Trophoblast cell (in vitro differentiated cells and primary cell): ENCODE measurements at regions not wholly inside any gene's neighbourhood (a gene's known extent, or its start where the extent isn't known, plus 50 kb on each side); places are given as distances from the start of the nearest gene placed in this dataset.

Experiments used
- DNase-seq, 2 donors: peaks; one replicate each; pipeline ENCODE4 v3.0.0-alpha.2; 2016
- H2AFZ ChIP-seq: 2 replicates; pipeline ENCODE4 v1.6.1; 2013; ENCODE audit warnings: low read length, moderate library complexity, mild to moderate bottlenecking; ENCODE audit not compliant: insufficient read depth, poor library complexity
- H2AK5ac ChIP-seq: 2 replicates; pipeline ENCODE4 v1.6.1; 2013; ENCODE audit warnings: mild to moderate bottlenecking, low read length
- H2BK120ac ChIP-seq: 2 replicates; pipeline ENCODE4 v1.6.1; 2013; ENCODE audit warnings: low read length, mild to moderate bottlenecking, moderate library complexity; ENCODE audit not compliant: insufficient read depth, poor library complexity
- H2BK12ac ChIP-seq: 2 replicates; pipeline ENCODE4 v1.6.1; 2013; ENCODE audit warnings: mild to moderate bottlenecking, low read length, moderate library complexity
- H2BK5ac ChIP-seq: 2 replicates; pipeline ENCODE4 v1.6.1; 2013; ENCODE audit warnings: low read length, low read depth, moderate library complexity, mild to moderate bottlenecking; ENCODE audit not compliant: poor library complexity
- H3K14ac ChIP-seq: 2 replicates; pipeline ENCODE4 v1.6.1; 2013; ENCODE audit warnings: mild to moderate bottlenecking, low read length
- H3K18ac ChIP-seq: 2 replicates; pipeline ENCODE4 v1.6.1; 2013; ENCODE audit warnings: mild to moderate bottlenecking, low read length
- H3K23ac ChIP-seq: 2 replicates; pipeline ENCODE4 v1.6.1; 2013; ENCODE audit warnings: low read length
- H3K27ac ChIP-seq: 2 replicates; pipeline ENCODE4 v1.5.1; 2013; ENCODE audit warnings: low read depth, mild to moderate bottlenecking, inconsistent platforms, low read length, moderate library complexity
- H3K27me3 ChIP-seq: 2 replicates; pipeline ENCODE4 v1.6.1; 2013; ENCODE audit warnings: inconsistent platforms, mild to moderate bottlenecking, low read length, moderate library complexity; ENCODE audit not compliant: insufficient read depth
- H3K36me3 ChIP-seq, 2 experiments: 1 replicate in 1 of 2; 2 replicates in 1 of 2; pipeline ENCODE4 v1.6.1; 2013; ENCODE audit warnings: low read length in 2 of 2, mild to moderate bottlenecking in 2 of 2, moderate library complexity in 1 of 2; ENCODE audit not compliant: insufficient read depth in 2 of 2, control insufficient read depth in 1 of 2
- H3K4ac ChIP-seq: 2 replicates; pipeline ENCODE4 v1.6.1; 2013; ENCODE audit warnings: low read depth, mild to moderate bottlenecking, low read length, moderate library complexity
- H3K4me1 ChIP-seq, 2 experiments: 1 replicate in 1 of 2; 2 replicates in 1 of 2; pipeline ENCODE4 v1.6.1; 2013; ENCODE audit warnings: low read length in 2 of 2, mild to moderate bottlenecking in 2 of 2, moderate library complexity in 1 of 2; ENCODE audit not compliant: insufficient read depth in 2 of 2, control insufficient read depth in 1 of 2
- H3K4me2 ChIP-seq: 2 replicates; pipeline ENCODE4 v1.6.1; 2013; ENCODE audit warnings: inconsistent platforms, mild to moderate bottlenecking, low read length, moderate library complexity
- H3K4me3 ChIP-seq: 2 replicates; pipeline ENCODE4 v1.5.1; 2013; ENCODE audit warnings: mild to moderate bottlenecking, low read depth, low read length, inconsistent platforms
- H3K79me1 ChIP-seq: one replicate; pipeline ENCODE4 v1.6.1; 2013; ENCODE audit warnings: low read length
- H3K79me2 ChIP-seq: 2 replicates; pipeline ENCODE4 v1.6.1; 2013; ENCODE audit warnings: low read length, mild to moderate bottlenecking; ENCODE audit not compliant: control insufficient read depth, insufficient read depth, poor library complexity
- H3K9ac ChIP-seq: 2 replicates; pipeline ENCODE4 v1.6.1; 2013; ENCODE audit warnings: mild to moderate bottlenecking, low read length
- H3K9me3 ChIP-seq: 2 replicates; pipeline ENCODE4 v1.6.1; 2013; ENCODE audit warnings: low read depth, mild to moderate bottlenecking, control low read depth, inconsistent platforms, low read length; ENCODE audit not compliant: insufficient read depth
- H4K12ac ChIP-seq: 2 replicates; pipeline ENCODE4 v1.6.1; 2013; ENCODE audit warnings: low read depth, mild to moderate bottlenecking, low read length, moderate library complexity
- H4K8ac ChIP-seq: 2 replicates; pipeline ENCODE4 v1.6.1; 2013; ENCODE audit warnings: low read depth, mild to moderate bottlenecking, low read length, moderate library complexity
- H4K91ac ChIP-seq: one replicate; pipeline ENCODE4 v1.6.1; 2013; ENCODE audit warnings: low read depth, mild to moderate bottlenecking, low read length, moderate library complexity
- WGBS: extraction: QIAGEN DNeasy Blood & Tissue Kit; methylation state at CpG from one replicate; pipeline ENCODE4 v1.1.7; 2013; ENCODE audit warnings: missing lambda C conversion rate; ENCODE audit not compliant: insufficient read length, insufficient coverage; ENCODE audit errors: extremely low coverage; 5-methylcytosine and 5-hydroxymethylcytosine counted together

DNA sequence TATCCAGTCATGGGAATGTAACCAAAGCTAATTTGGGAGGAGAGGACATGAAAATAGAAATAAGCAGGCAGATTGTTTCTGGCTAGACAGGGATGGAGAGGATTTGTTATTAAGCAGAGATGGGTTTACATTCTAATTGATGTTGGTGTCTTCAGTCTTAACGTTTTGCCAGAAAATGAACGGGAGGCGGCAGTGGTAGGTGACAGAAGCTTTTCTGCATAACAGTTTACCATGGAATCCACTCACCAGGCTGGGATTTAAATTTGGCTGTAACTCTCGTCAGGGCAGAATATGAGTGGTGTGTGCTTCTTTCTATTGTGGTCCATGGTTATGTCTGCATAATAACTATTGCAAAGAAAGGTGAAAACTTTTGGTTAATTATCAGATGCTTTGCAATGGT, 50.2 kb upstream of the OTX2 start:
- Histone ChIP-seq H3K4me1 (peaks cover 0 to 3% of the 10 kb centered on the region in 2 experiments), H3K27ac (no peak overlapping the region), H3K79me2 (no peaks in the 10 kb centered on the region), H3K18ac (no peak overlapping the region), H3K23ac (no peak overlapping the region), H3K9ac (no peak overlapping the region), H3K36me3 (no peaks in the 10 kb centered on the region), H2BK12ac (no peak overlapping the region), H3K79me1 (no peaks in the 10 kb centered on the region), H4K8ac (no peak overlapping the region), H3K9me3 (no peaks in the 10 kb centered on the region), H2AFZ (no peak overlapping the region), H3K14ac (no peak overlapping the region), H3K4ac (no peak overlapping the region), H3K27me3 (no peaks in the 10 kb centered on the region), H2BK120ac (no peak overlapping the region), H3K4me3 (no peak overlapping the region), H3K4me2 (no peak overlapping the region), H4K12ac (no peak overlapping the region), H4K91ac (no peak overlapping the region), H2BK5ac (no peak overlapping the region), H2AK5ac (no peak overlapping the region)
- no peak for DNase-seq
- no CpG with 5 or more reads among the region's 4 CpGs for WGBS
